Hepatocyte (in vitro differentiated cells): ENCODE measurements at regions not wholly inside any gene's neighbourhood (a gene's known extent, or its start where the extent isn't known, plus 50 kb on each side); places are given as distances from the start of the nearest gene placed in this dataset.

Experiments
- EZH2 ChIP-seq: fragments of 200-600 bp; sonication (generic); IDR thresholded peaks from 2 replicates; pipeline ENCODE4 v1.6.1; 2016; ENCODE audit warnings: antibody characterized with exemption, mild to moderate bottlenecking, borderline replicate concordance
- EZH2phosphoT487 ChIP-seq: fragments of 200-600 bp; sonication (generic); IDR thresholded peaks from one replicate; pipeline ENCODE4 v1.6.1; 2018; ENCODE audit warnings: antibody characterized with exemption, mild to moderate bottlenecking, low read depth, moderate library complexity; ENCODE audit not compliant: unreplicated experiment, severe bottlenecking
- TF ChIP-seq, protein P1 (sequence below): fragments of 200-600 bp; sonication (generic); IDR thresholded peaks from 2 replicates; pipeline ENCODE4 v1.5.1; 2016; ENCODE audit warnings: antibody characterized with exemption, mild to moderate bottlenecking; ENCODE audit not compliant: poor library complexity

DNA sequence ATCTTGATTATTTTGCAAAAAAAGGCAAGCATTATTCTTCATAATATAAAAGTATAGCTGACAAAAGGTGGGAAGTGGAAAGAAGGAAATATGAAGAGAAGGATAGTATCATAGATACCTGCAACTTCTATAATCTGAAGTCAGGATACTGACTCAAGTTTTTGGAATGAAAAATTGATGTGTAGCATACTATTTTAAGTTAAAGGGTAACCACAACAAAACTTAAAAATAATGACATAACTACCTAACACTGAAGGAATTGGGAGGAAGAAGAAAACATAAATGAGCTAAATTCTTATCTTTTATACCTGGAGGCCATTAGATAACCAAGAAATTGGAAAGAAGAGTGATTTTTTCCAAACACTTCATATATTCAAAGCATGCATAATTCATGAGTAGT is 51.8 kb upstream of the TLE1 start:
- TF ChIP-seq, protein P1, sequence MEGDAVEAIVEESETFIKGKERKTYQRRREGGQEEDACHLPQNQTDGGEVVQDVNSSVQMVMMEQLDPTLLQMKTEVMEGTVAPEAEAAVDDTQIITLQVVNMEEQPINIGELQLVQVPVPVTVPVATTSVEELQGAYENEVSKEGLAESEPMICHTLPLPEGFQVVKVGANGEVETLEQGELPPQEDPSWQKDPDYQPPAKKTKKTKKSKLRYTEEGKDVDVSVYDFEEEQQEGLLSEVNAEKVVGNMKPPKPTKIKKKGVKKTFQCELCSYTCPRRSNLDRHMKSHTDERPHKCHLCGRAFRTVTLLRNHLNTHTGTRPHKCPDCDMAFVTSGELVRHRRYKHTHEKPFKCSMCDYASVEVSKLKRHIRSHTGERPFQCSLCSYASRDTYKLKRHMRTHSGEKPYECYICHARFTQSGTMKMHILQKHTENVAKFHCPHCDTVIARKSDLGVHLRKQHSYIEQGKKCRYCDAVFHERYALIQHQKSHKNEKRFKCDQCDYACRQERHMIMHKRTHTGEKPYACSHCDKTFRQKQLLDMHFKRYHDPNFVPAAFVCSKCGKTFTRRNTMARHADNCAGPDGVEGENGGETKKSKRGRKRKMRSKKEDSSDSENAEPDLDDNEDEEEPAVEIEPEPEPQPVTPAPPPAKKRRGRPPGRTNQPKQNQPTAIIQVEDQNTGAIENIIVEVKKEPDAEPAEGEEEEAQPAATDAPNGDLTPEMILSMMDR = no peak
- TF ChIP-seq EZH2 = no peak
- TF ChIP-seq EZH2phosphoT487 = no peak
